ENCODE measurements at regions not wholly inside any gene's neighbourhood (a gene's known extent, or its start where the extent isn't known, plus 50 kb on each side); places are given as distances from the start of the nearest gene placed in this dataset.

DNA sequence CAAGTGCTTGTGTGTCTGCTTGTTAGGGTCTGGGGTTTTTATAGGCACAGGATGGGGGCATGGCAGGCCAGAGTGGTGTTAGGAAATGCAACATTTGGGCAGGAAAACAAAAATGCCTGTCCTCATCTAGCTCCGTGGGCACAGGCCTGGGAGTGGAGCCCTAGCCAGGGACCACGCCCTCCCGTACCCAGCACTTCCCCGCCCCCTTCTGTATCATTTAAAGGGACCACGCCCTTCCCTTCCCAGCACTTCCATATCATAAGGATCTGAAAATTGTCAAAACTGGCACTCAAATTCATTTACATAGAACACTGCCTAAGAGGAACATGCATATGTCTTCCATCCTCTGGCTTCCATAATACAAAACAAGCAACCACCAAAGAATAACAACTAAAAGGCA is 185.8 kb downstream of the B3GLCT start:
- H3K27ac Mint-ChIP-seq: no peak overlapping the region

GRCh38 chr13:31394506-31394905 is 194.7 kb downstream of the B3GLCT start:
- H3K27ac Mint-ChIP-seq: no peak overlapping the region
- no peak for DNase-seq
- Histone ChIP-seq H3K9ac (ENCODE audit: extremely low read depth, low read length, poor library complexity, severe bottlenecking) (no peak overlapping the region), H3K4me1 (ENCODE audit: control insufficient read depth, insufficient read depth, low read length) (no peaks in the 10 kb centered on the region), H3K36me3 (ENCODE audit: control insufficient read depth, insufficient read depth, low read length) (no peaks in the 10 kb centered on the region), H3K4me3 (ENCODE audit: low read length) (no peak overlapping the region), H3K27ac (ENCODE audit: low read depth, low read length) (no peak overlapping the region), H3K9me3 (ENCODE audit: control insufficient read depth, low read length) (peaks cover 5% of the 10 kb centered on the region), H3K27me3 (ENCODE audit: control insufficient read depth, insufficient read depth, low read length, poor library complexity, severe bottlenecking) (no peaks in the 10 kb centered on the region)
- TF ChIP-seq CTCF (conservative IDR thresholded peaks at IDR 0.05): no peak
- 88 to 92% methylated on average over 4 of the region's 4 CpGs for WGBS, 2 experiments (ENCODE audit: insufficient coverage in 1 of 2, insufficient read length in 1 of 2)
- no peaks in the 10 kb centered on the region for H3K4me1 Mint-ChIP-seq
- H3K27me3 Mint-ChIP-seq (ENCODE audit: insufficient read depth): no peaks in the 10 kb centered on the region
- H3K9me3 Mint-ChIP-seq: peaks cover 17% of the 10 kb centered on the region
- no peak overlapping the region for H3K4me3 Mint-ChIP-seq
- H3K36me3 Mint-ChIP-seq (ENCODE audit: low read depth): no peaks in the 10 kb centered on the region

More for the DNA sequence above, 185.8 kb downstream of the B3GLCT start:
- Histone ChIP-seq H3K4me3 (ENCODE audit: low read length) (no peak overlapping the region), H3K9ac (ENCODE audit: extremely low read depth, low read length, poor library complexity, severe bottlenecking) (no peak overlapping the region), H3K9me3 (ENCODE audit: control insufficient read depth, low read length) (no peaks in the 10 kb centered on the region), H3K27ac (ENCODE audit: low read depth, low read length) (no peak overlapping the region), H3K27me3 (ENCODE audit: control insufficient read depth, insufficient read depth, low read length, poor library complexity, severe bottlenecking) (no peaks in the 10 kb centered on the region), H3K36me3 (ENCODE audit: control insufficient read depth, insufficient read depth, low read length) (no peaks in the 10 kb centered on the region), H3K4me1 (ENCODE audit: control insufficient read depth, insufficient read depth, low read length) (no peaks in the 10 kb centered on the region)
- Mint-ChIP-seq H3K9me3 (no peaks in the 10 kb centered on the region), H3K36me3 (ENCODE audit: low read depth) (no peaks in the 10 kb centered on the region), H3K27me3 (ENCODE audit: insufficient read depth) (no peaks in the 10 kb centered on the region), H3K4me3 (no peak overlapping the region), H3K4me1 (no peaks in the 10 kb centered on the region)
- WGBS, 2 experiments (ENCODE audit: insufficient coverage in 1 of 2, insufficient read length in 1 of 2): 60 to 85% methylated on average over 1 to 5 of the region's 5 CpGs
- no peak for TF ChIP-seq CTCF (conservative IDR thresholded peaks at IDR 0.05)
- DNase-seq: no peak

- no peak overlapping the region for H3K27ac Mint-ChIP-seq
- H3K27me3 Mint-ChIP-seq (ENCODE audit: insufficient read depth): no peaks in the 10 kb centered on the region
- H3K27me3 ChIP-seq (ENCODE audit: control insufficient read depth, insufficient read depth, low read length, poor library complexity, severe bottlenecking): no peaks in the 10 kb centered on the region
- no peaks in the 10 kb centered on the region for H3K4me1 Mint-ChIP-seq
- peaks cover 9% of the 10 kb centered on the region for H3K9me3 ChIP-seq (ENCODE audit: control insufficient read depth, low read length)
- H3K4me1 ChIP-seq (ENCODE audit: control insufficient read depth, insufficient read depth, low read length): no peaks in the 10 kb centered on the region
- TF ChIP-seq CTCF (conservative IDR thresholded peaks at IDR 0.05): no peak
- 89 to 100% methylated on average over 2 to 3 of the region's 3 CpGs for WGBS, 2 experiments (ENCODE audit: insufficient coverage in 1 of 2, insufficient read length in 1 of 2)
- no peak overlapping the region for H3K27ac ChIP-seq (ENCODE audit: low read depth, low read length)
- peaks cover 22% of the 10 kb centered on the region for H3K9me3 Mint-ChIP-seq
- no peaks in the 10 kb centered on the region for H3K36me3 ChIP-seq (ENCODE audit: control insufficient read depth, insufficient read depth, low read length)
- H3K9ac ChIP-seq (ENCODE audit: extremely low read depth, low read length, poor library complexity, severe bottlenecking): no peak overlapping the region
- no peak for DNase-seq
- H3K4me3 ChIP-seq (ENCODE audit: low read length): no peak overlapping the region
- no peaks in the 10 kb centered on the region for H3K36me3 Mint-ChIP-seq (ENCODE audit: low read depth)
- H3K4me3 Mint-ChIP-seq: no peak overlapping the region
Observed at GRCh38 chr13:31395090-31395489, 195.3 kb downstream of the B3GLCT start.
